ENCODE measurements at regions not wholly inside any gene's neighbourhood (a gene's known extent, or its start where the extent isn't known, plus 50 kb on each side); places are given as distances from the start of the nearest gene placed in this dataset.

DNA sequence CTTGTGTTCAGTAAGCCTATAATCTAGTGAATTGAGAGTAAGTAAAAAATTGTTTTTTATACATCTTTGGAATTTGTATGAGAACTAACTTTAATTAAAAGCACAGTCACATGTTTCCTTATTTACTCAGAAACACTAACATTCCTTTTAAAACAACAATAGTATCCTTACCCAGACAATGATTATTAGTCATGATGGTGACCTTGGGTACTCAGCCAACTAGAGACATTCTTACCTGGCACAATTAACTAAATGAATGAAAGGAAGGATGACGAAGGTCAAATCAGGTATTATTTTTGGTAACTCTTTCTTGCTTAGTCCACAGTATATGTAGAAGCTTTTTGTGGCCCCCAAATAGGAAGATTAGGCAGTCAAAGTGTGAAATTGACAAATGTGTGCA, 901.0 kb downstream of the FAT4 start:
- DNase-seq (ENCODE audit: low read depth, low spot score) = no peak

DNA sequence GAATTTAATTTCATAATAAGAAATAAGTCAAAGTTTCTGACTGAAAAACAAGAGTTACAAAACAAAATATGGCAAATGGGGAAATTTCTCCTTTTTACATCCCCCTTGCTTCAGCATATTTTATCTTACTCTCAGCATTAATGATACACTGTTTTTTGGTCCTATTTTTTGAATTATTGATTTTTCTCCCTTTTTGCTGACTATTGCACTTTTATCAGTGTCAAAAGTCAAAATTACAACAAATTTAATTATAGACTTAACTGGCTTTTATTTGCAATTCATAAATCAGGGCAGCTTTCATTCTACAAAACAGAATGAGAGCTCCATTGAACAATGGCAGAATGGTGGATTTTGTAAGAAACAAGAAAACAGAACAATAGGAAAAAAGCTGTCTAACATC, 901.9 kb downstream of the FAT4 start:
- DNase-seq (ENCODE audit: low read depth, low spot score) = no peak

DNA sequence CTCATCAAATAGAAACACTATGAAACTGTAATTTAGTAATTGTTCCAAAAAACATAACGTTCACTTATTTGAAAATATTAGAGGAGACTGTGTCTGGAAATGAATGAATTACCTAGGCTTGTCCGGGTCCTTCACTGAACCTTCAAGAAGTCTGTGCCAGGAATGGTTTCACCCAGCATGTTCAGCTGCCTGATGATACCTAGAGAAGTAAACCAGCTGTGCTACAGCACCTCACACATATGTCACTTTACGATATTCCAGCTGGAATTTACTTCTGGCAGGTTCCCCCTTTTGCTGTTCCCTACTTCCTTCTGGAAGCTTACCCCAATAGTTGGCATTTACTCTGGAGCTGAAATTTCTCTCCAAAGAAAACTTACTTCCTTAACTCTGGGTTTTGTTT, 906.5 kb downstream of the FAT4 start:
- DNase-seq (ENCODE audit: low read depth, low spot score) = no peak

DNA sequence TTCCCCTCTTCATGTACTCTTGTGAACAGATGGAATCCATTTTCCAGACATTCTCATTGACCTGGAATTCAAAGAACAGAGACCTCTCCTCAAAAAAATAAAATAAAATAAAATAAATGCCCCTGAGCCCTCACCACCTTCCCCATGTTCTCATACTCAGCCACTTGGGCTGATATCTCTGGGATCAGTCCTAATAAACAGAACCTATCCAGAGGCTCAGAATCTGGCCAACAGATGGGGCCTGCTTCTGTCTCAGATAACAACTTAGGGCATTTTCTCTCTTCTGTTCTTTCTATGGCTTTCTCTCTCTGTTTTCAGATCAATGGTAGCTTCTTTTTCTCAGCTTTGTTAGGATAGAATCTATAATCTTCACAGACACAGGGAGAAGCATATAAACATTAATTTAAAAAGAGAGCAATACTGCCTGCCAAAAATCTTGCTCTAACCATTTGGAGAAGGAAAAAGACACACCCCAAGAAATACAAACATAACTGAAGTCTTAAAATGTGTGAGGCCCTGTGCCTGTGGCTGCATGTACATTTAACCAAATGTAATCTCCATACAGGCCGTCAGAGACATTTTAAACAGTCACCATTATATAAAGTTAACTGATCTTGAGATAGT, 907.1 kb downstream of the FAT4 start:
- no peak for DNase-seq (ENCODE audit: low read depth, low spot score)

DNA sequence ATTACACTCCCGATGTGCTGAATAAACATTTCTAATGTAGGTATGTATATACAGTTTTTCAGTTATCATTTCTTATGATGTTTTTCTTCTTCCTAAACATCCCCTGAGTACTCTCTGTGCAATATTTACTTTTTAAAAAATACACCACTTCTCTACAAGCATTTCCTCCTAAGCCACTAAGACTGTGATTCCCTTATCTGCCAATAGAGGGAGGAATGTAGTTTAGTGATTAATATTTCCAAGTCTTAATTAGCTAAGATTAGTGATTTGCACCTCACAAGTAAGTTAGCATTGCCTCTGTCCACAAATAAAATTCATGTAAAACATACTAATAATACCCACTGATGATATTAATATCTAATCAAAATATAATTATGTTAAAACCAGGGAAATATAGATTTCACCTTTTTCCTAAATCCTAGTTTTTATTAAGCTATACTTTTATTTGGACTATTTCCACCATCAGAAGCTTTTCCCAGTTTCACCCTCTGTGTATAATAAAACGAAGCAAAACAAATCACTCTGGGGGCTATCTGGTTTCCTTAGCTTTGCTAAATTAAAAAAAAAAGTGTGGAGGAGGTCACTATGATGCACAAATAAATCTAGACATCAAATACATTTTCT, 909.1 kb downstream of the FAT4 start:
- no peak for DNase-seq (ENCODE audit: low read depth, low spot score)

DNA sequence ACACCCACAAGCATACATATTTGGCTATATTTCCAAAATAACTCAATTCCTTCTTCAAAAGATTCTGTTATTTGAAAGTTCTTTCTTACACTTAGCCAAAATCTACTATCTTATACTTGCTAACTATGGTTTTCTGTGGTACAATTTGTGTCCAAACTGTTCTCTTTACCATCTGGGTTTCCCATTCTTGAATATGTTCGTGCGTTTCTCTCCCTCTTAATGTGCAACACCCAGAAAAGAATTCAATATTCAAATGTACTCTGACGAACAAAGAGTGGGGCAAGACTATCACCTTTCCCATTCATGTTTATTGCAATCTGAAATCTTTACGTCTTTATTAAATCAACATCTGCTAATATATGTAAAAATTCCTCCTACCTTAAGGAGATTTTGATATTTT, 912.7 kb downstream of the FAT4 start:
- no peak for DNase-seq (ENCODE audit: low read depth, low spot score)

DNA sequence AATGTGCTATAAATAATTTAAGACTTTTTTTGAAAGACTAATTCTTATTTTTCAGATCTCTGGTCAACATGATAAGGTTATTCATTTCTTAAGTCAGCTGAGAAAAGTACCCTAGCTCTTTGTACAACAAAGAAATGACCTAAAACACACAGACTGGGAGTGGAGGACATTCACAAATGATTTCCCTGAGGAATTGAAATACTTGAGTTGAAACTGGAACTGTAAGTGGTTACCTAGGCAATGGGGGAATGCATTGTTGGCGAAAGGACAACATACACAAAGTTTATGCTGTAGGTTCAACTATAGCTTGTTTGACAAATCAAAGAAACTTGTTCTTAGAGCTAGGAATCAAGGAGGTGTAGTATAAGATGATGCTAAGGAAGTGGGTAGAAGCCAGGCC, 915.5 kb downstream of the FAT4 start:
- no peak for DNase-seq (ENCODE audit: low read depth, low spot score)

DNA sequence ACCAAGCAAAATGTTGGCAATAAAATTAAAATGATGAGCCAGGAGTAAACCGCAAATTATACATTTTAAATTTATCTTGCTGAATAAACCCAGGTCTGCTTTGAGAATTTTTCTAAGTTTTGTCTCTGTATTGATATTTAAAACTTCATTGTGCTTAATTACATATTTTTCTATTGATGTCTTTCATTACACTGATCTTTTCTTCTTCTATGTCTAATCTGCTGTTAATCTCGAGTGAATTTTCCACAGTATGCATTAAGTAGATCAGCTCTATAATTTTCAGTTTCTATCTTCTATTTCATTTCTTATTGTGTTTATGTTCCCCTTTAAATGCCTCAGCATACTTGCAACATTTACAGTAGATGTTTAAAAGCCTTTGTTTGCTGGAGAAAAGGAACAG, 918.7 kb downstream of the FAT4 start:
- no peak for DNase-seq (ENCODE audit: low read depth, low spot score)

DNA sequence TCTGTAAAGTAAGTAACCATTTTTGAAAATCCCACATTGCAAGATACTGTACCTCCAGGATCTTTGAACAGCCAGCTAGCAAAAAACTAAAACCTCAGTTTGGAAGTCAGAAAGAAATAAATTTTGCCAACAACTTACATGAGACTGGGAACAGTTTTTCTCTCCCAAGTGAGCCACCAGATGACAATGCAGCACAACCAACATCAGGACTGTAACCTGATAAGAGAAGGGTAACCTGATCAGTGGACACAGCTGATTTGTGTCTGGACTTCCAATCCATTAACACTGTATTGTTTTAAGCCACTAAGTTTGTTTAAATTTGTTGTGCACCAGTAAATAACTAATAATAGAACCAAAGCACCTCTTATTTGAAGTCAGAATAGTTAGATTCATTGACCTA, 923.3 kb downstream of the FAT4 start:
- no peak for DNase-seq (ENCODE audit: low read depth, low spot score)

DNA sequence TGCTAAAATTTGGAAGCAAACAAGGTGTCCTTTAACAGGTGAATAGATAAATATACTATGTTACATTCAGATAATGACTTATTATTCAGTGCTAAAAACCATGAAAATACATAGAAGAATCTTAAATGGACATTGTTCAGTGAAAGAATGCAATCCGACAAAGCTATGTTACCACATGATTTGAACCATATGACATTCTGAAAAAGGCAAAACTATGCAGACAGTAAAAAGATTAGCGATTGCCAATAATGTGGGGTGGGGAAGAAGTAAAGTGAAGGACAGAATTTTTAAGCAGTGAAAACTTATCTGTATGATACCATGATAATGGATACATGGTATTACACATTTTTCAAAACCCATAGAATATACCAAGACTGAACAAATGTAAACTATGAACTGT, 926.9 kb downstream of the FAT4 start:
- no peak for DNase-seq (ENCODE audit: low read depth, low spot score)

DNA sequence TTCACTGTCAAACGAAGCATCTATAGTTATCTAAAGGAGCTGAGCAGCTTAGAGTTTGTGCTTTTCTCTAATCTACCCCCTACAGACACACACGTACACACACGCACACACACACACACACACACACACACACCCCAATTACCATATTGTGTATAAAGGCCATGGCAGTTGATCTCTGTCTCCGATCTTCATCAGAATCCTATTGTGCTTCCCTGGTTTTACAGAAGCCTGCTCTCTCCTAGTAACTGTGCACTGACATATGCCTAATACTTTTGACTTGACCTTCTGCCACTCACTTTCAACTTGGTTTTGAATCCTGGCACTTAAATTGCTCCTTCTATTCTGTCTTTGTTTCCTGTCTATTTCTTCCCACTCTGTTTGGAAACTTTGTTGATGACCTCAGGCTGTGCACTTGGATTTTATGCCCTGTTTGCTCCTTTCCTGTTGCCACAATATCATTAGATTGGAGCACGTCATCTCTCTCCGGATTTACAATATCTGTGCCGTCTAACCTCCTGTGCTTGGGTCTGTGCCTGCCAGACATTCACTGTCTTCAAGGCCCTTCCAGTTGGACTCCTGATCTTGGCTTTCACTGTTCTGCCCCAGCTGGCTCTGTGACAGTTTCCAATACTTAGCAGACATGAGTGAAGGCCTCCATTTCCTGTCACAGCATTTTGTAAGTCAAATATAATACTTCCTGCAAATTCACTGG, 928.1 kb downstream of the FAT4 start:
- DNase-seq (ENCODE audit: low read depth, low spot score) = no peak

DNA sequence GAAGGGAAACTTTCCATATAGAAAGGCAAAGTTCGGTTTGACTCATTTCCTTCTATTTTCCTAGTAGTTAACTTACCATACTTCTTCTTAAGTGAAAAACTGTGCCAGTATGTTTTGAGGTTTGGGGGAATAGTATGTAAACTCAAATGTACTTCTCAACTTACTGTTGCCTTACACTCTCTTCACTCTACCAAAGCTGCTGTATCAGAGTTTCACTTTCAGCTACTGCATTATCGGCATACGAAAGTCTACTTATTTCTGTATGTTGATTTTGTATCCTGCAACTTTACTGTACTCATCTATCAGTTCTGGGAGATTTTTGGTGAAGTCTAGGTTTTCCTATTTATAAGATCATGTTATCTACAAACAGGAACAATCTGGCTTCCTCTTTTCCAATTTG, 932.7 kb downstream of the FAT4 start:
- DNase-seq (ENCODE audit: low read depth, low spot score) = no peak

DNA sequence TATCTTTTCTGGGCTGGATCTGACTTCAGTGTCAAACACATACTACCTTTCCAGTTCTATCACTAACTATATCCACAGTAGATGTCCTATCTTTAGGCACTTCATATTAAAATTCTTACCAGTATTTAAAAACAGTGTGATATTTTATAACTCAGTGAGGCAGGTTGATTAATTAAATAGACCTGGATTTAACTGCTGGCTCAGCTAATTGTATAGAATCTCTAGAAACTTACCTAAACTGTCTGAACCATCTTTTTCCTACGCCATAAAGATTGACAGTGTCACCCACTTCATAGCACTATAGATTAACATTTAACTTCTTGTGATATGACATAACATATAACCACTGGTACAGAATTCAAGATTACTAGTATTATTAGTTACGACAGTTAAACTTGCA, 935.3 kb downstream of the FAT4 start:
- DNase-seq (ENCODE audit: low read depth, low spot score) = no peak

DNA sequence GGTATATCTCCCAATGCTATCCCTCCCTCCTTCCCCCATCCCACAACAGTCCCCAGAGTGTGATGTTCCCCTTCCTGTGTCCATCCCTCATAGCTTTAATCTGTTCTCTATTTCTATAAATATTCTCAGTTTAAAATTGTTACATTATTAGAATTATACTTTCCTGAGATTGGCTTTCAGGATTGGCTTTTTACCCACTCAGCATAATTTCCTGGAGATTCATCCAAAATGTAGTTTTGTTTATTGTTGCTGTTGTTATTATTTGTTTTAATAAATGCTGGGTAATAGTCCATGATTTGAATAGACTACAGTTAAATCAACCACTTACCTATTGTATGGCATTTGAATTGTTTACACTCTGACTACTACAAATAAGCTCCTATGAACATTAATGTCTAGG, 936.4 kb downstream of the FAT4 start:
- no peak for DNase-seq (ENCODE audit: low read depth, low spot score)

DNA sequence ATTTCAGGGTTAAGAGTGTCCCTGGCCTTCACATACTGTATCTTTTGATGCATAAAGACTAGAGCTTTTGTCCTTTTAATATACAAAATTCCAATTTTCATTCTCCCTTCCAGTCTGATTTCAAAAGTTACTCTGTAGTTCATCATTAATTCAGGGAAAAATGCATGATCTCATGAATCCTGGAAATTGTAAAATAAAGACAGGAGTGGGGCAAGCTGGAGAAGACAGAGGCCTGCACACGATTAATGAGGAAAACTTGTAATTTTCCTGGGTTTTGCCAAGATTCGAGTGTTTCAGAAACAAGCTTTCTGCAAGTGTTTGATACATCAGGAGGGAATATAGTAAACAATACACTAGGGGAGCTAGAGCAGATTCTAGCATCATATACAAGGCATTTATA, 947.9 kb downstream of the FAT4 start:
- DNase-seq (ENCODE audit: low read depth, low spot score) = no peak

DNA sequence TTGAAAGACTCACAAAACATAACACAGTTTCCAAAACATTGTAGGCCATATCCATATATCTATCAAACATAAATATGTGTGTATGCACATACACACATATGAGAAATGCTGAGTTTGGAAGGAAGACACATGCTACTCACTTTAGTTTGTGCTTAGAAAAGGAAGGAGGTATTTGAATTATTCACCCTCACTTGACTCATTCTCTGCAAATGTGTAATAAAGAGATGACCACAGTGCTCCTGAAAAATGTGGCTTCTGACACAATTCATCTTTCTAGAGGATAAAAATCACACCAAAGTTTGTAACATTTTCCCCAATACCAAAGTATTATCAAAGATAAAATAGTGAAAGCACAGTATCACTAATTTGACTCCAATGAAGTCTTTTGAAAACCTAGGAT, 950.1 kb downstream of the FAT4 start:
- no peak for DNase-seq (ENCODE audit: low read depth, low spot score)

DNA sequence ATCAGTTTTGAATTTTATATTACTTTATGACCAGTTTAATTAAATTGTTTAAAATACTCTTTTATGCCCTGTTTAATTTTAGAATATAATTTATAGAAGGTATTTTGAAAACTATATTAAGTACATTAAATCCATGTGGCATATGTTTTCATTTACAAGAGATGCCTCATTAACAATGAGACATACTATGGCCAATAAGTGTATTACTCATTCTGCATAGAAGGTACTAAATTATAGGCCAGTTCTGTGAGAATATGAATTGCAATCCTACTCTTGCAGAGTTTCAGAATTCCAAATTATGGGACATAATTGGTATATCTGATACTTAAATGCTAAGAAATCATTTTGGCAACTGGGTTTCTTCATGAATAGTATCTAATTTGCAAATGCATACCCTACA, 951.1 kb downstream of the FAT4 start:
- DNase-seq (ENCODE audit: low read depth, low spot score) = no peak

DNA sequence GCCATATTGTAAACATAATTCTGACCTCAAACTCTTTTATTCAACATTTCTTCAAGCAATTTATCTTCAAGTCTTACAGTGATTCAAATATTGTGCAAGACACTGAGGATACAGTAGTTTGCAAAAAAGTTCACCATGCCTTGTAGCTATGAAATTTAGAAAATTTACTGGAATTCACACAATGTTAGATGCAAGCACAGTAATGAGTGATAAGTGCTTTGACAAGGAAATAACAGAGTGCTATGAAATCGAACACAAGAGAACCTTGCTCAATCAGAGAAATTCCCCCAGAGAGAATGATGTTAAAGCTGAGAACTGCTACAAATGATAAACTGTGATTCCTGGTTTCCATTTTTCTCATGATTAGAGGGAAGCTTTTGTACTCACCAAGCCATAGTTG, 952.9 kb downstream of the FAT4 start:
- no peak for DNase-seq (ENCODE audit: low read depth, low spot score)

DNA sequence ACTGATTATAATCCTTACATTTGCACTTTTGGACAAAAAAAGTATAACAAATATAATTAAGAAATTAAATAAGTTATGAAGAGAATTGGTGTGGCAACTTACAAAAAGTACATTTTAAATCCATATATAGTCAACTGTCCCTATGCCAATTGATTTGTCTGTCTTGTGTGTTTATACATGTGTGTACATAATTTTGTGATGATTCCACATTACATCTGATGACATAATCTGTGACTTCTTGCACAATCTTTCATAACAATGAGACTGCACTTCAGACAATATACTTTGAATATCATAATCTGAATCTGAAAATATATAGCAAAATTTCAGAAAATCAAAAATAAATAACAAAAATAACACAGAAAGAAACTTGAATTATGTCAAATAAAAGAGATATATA, 953.4 kb downstream of the FAT4 start:
- DNase-seq (ENCODE audit: low read depth, low spot score) = no peak

DNA sequence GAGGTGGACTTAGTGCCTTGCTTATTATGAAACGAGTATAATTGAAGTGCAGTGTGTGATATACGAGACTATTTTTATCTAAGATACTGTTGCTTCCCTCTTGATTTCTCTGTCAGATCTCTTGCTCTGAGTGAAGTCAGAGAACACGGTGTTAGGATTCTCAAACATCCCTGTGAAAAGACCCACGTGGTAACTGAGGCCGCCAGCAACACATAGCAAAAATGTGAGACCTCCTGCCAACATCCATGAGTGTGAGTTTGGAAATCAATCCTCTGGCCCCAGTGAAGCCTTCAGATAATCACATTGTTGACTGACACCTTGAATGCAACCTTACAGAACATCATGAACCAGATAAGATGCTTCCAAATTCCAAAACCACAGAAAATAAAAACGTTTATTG, 954.4 kb downstream of the FAT4 start:
- DNase-seq (ENCODE audit: low read depth, low spot score) = no peak

DNA sequence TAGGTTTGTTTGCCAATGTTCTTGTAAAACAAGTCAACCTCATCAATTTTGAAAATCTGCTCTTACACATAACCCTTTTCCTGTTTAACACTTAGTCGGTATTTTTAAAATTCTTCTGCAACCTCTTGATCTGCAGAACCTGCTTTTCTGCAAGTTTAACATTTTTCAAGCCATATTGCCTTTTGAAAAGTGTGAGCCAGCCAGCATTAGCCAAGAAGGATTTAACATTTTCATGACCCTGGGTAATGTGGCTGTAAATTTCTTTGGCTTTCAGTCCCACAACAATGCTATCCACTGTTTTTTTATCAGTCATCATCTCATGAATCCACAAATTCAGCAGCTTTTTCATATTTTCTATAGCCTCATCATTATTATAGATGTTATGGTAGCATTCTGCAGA, 956.5 kb downstream of the FAT4 start:
- DNase-seq (ENCODE audit: low read depth, low spot score) = no peak

DNA sequence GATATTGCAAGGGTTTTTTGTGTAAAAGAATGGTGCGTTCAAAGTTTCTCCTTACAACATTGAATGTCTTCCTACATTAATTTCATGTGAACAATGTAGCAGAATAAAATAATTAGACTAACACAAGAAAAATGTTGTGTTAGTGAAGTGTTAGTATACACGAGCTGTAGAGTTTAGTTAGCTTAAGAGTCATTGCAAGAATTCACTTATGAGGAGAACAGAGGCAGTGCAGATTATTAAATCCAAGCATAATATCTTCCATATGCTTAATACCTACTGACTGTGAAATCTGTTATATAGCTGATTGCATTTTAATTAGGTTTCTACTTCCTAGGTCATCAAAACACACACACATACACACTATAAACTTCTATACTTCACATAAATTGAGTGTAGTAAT, 959.0 kb downstream of the FAT4 start:
- DNase-seq (ENCODE audit: low read depth, low spot score) = no peak

DNA sequence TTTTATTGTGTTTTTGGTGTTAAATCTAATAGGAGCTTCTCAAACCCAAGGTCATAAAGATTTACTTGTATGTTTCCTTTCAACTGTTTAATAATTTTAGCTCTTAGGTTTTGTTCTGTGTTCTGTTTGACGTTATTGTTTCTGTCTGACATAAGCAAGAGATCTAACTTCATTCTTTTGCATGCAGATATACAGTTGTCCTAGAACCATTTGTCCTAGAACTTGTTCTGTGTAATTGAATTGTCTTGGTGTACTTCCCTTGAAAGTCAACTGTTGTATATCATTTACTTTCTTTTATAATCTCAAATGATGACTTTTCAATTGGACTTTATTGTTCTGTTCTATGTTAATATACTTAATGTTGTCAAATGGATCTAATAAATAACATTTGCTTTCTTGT, 977.1 kb downstream of the FAT4 start:
- no peak for DNase-seq (ENCODE audit: low read depth, low spot score)
